DMS153 treated with DMSO at 0.1 percent for 48 hours (cell line): ENCODE measurements at regions not wholly inside any gene's neighbourhood (a gene's known extent, or its start where the extent isn't known, plus 50 kb on each side); places are given as distances from the start of the nearest gene placed in this dataset.
A peak's percentile ranks its signal among the peaks of the same experiment; 100 is the strongest.
"Not testable (repeated sequence)": the region's sequence is repeated elsewhere in the genome, so short reads cannot be mapped to it uniquely, and the experiment has no call there.

Experiments used
- DNase-seq: peaks from one replicate; lab custom pipeline; 2025; ENCODE audit not compliant: unreplicated experiment; lab: John Stamatoyannopoulos, UW

GRCh38 chr7:96921231-96921630 is 84.1 kb upstream of the DLX6 start:
- DNase-seq: no peak

DNA sequence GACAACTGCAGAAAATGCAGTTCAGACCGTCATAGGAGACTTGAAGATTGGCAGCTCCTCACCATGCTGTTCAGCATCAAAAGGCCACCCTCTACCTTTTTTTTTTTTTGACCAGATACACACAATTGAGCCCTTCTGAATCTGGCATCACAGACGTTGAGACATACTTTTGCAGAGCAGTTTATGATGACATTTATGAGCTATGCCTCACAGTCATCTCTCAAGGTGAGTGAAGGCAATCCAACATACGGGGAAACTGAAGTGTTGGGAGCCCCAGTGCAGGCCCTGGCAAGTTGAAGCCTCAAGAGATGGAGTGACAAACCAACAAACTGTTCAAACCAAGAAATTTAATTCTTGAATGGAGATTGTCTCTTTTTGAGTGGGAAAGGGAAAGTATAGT is 83.6 kb upstream of the DLX6 start:
- no peak for DNase-seq

DNA sequence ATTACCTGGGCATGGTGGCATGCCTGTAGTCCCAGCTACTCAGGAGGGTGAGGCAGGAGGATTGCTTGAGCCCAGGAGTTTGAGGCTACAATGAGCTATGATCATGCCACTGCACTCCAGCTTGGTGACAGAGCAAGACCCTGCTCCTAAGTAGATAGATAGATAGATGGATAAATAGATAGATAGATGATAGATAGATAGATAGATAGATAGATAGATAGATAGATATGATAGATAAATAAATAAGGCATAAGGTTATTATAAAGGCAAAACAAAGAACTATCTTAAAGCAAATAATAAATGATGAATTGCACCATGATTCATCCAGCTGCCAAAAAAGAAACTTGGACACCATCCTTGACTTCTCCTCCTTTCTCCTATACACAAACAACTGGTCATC is 82.0 kb upstream of the DLX6 start:
- not testable (repeated sequence) for DNase-seq

- no peak for DNase-seq
Observed at GRCh38 chr7:96927131-96927530, 78.2 kb upstream of the DLX6 start.

DNA sequence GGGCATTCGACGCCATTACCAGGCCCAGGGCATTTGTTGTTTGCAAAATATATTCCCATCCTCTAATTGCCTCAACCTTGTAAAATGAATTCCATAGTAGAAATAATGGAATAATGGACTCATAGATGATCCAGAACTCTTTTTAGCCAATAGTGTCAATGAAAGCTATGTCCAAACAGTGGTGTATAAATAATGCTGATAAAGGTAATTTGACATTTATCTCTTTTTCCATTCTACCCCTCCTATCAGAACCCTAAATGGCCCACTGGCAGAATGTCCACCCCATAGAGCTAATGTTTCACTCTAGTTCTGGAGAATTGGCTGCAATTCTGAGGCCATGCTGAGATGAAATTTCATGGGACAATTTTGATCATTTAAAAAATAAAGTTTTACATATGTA is 76.4 kb upstream of the DLX6 start:
- no peak for DNase-seq

DNA sequence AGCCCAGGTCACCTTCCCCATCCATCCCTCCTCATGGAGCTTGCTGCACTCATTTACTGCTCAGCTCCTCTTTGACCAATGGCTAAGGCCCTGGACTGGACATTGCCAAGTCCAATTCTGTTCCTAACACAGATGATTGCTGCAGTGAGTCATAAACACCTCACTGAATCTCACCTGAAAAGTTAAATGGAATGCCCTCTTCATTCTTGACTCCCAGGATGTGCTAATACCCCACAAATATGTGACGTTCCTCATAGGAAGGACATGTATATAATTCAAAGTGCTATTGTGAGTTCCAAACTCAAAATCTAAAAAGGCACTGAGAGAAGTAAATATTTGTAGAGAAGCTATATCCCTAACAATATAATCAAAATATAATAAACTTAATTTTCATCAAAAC is 73.5 kb upstream of the DLX6 start:
- DNase-seq: no peak

DNA sequence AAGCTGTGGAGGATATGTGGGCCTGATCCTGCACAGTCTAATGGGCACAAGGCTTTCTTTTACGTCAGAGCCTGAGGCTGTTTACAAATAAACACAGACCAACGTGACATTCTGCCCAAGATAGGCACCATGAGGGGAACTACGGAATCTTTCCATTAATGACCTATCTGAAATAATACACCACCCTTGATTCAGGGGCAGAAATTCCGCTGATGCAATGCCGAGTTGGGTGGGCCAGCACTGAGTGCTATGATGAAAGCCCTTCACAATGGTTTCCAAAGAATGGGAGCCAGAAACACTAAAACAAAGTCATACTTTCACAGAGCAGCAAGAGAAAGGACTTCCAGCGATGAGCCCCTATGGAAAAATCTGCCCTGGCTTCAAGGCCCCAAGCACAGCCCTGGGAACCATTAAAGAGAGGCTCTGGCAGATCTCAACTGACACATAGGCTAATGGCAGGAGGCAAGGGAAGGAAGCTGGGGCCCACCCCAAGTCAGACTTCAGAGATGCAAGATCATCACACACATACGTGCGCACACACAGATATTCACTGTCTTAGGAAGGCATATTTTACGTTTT is 72.2 kb upstream of the DLX6 start:
- DNase-seq: no peak

DNA sequence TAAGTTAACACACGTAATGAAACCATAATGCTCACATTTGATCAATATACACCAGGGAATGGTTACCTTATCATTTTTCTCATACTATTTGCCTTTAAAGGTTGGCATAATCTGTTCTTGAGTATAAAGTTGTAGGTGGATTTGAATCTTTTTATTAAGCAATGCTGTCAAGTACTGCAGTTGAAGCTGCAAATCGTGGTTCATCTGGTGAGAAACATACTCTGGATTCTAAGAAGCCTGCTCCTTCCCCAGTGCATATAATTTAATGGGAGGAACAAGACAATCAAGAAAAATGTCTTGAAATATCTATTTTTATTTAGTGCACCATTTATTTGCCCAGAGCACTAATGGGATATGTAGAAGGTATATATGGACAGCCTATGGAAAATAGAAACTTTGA is 68.7 kb upstream of the DLX6 start:
- no peak for DNase-seq

DNA sequence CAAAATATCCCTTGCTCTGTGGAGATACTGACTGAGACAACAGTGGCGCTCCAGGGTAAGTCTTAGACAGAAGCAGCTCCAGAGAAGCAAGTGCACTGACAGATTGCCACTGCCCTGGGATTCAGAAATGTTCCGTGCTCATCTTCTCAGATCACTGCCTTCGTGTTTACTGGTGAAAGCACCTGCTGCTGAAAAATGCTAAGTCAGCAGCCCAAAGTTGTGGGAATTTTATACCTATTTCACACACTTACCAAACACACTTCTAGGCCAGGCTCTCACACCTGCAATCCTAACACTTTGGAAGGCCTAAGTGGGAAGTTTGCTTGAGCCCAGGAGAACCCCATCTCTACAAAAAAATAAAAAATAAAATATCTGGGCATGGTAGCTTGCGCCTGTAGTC is 63.2 kb upstream of the DLX6 start:
- DNase-seq: no peak

DNA sequence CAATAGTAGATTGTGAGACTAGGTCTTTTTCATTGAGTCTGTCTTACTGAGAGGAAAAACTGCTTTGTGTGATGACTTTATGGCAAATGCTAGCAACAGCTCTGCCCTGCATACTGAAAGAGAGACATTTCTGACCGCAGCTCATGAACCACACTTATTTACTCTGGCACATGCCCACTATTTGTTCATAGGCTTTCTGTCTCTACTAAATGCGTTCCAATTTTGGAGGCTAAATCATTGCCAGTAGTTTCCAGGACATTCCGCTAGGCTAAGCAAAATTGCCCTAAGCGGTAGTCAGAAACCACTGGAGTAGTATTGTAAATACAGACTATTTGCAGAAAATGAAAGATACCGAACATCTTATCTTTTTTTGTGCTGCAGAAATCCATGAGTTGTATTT is 55.6 kb upstream of the DLX6 start:
- peak; percentile 29 for DNase-seq

DNA sequence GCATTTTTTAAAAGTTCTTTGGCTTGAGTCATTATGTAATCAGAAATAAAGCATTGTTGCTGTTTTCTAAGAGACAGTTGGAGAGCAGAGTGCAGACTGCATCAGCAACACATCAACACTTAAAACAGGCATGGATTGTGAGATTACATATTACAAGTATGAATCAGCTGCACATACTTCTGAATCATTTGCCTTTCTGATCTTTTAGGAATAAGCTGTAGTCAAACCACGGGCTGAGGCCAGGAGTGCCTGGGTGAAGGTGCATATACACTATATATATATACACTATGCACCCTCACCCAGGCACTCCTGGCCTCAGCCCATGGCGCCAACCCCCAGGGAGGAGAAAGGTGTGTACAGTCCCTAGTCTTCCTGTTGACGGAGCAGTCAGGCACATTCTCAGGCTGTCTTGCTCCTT is 52.4 kb upstream of the DLX6 start:
- DNase-seq: no peak

GRCh38 chr7:96953676-96954513 is 51.5 kb upstream of the DLX6 start:
- DNase-seq: no peak
